ENCODE measurements at regions not wholly inside any gene's neighbourhood (a gene's known extent, or its start where the extent isn't known, plus 50 kb on each side); places are given as distances from the start of the nearest gene placed in this dataset.

- Histone ChIP-seq H3K4me3 (no peak overlapping the region), H3K27ac (no peak overlapping the region)
- no peak for TF ChIP-seq CTCF (IDR thresholded peaks at IDR 0.05)
- DNase-seq (ENCODE audit: low spot score), result no peak
Measured at GRCh38 chr10:6348096-6348874, 145.6 kb downstream of the PFKFB3 start.

GRCh38 chr10:6349846-6350535 is 147.3 kb downstream of the PFKFB3 start:
- Histone ChIP-seq H3K4me3 (no peak overlapping the region), H3K27ac (no peak overlapping the region)
- DNase-seq (ENCODE audit: low spot score), result no peak
- TF ChIP-seq CTCF (IDR thresholded peaks at IDR 0.05), result no peak

- H3K27ac ChIP-seq, result no peak overlapping the region
- no peak overlapping the region for H3K4me3 ChIP-seq
- no peak for DNase-seq (ENCODE audit: low spot score)
- no peak for TF ChIP-seq CTCF (IDR thresholded peaks at IDR 0.05)
Measured at GRCh38 chr10:6350609-6351008, 147.9 kb downstream of the PFKFB3 start.

GRCh38 chr10:6351495-6351894 is 148.8 kb downstream of the PFKFB3 start:
- no peak for DNase-seq (ENCODE audit: low spot score)
- no peak for TF ChIP-seq CTCF (IDR thresholded peaks at IDR 0.05)
- no peak overlapping the region for H3K27ac ChIP-seq
- no peak overlapping the region for H3K4me3 ChIP-seq

- DNase-seq (ENCODE audit: low spot score), result no peak
- H3K27ac ChIP-seq, result no peak overlapping the region
- TF ChIP-seq CTCF (IDR thresholded peaks at IDR 0.05), result no peak
- H3K4me3 ChIP-seq, result no peak overlapping the region
Measured at GRCh38 chr10:6353526-6353925, 150.8 kb downstream of the PFKFB3 start.

- no peak for TF ChIP-seq CTCF (IDR thresholded peaks at IDR 0.05)
- DNase-seq (ENCODE audit: low spot score), result no peak
Measured at GRCh38 chr10:6354168-6354772, 151.5 kb downstream of the PFKFB3 start.

More at GRCh38 chr10:6354168-6354772, 151.5 kb downstream of the PFKFB3 start:
- Histone ChIP-seq H3K27ac (no peak overlapping the region), H3K4me3 (no peak overlapping the region)
